H9 (cell line): ENCODE measurements at regions not wholly inside any gene's neighbourhood (a gene's known extent, or its start where the extent isn't known, plus 50 kb on each side); places are given as distances from the start of the nearest gene placed in this dataset.
"Not testable (repeated sequence)": the region's sequence is repeated elsewhere in the genome, so short reads cannot be mapped to it uniquely, and the experiment has no call there.

ENCODE experiments used
- DNase-seq: peaks from one replicate; pipeline ENCODE4 v3.0.0-alpha.2; 2017
- H2AFZ ChIP-seq: one replicate; pipeline ENCODE4 v1.6.1; 2013; ENCODE audit warnings: mild to moderate bottlenecking, low read length, control low read depth, moderate library complexity
- H2AK5ac ChIP-seq: 2 replicates; pipeline ENCODE4 v1.6.1; 2013; ENCODE audit warnings: low read length, control low read depth, mixed read lengths; ENCODE audit not compliant: insufficient read length
- H2BK120ac ChIP-seq: one replicate; pipeline ENCODE4 v1.6.1; 2013; ENCODE audit warnings: low read depth, mild to moderate bottlenecking, low read length, control low read depth, inconsistent platforms; ENCODE audit not compliant: poor library complexity, severe bottlenecking
- H2BK12ac ChIP-seq: 2 replicates; pipeline ENCODE4 v1.6.1; 2013; ENCODE audit warnings: low read length, control low read depth, mixed read lengths, low read depth; ENCODE audit not compliant: insufficient read length
- H2BK15ac ChIP-seq: 2 replicates; pipeline ENCODE4 v1.6.1; 2013; ENCODE audit warnings: low read depth, low read length, control low read depth
- H2BK20ac ChIP-seq: one replicate; pipeline ENCODE4 v1.6.1; 2013; ENCODE audit warnings: low read depth, mild to moderate bottlenecking, low read length, control low read depth, inconsistent platforms; ENCODE audit not compliant: poor library complexity, severe bottlenecking
- H2BK5ac ChIP-seq: 2 replicates; pipeline ENCODE4 v1.6.1; 2013; ENCODE audit warnings: low read length, control low read depth, mixed read lengths; ENCODE audit not compliant: insufficient read length
- H3K14ac ChIP-seq: 2 replicates; pipeline ENCODE4 v1.6.1; 2013; ENCODE audit warnings: low read length, control low read depth; ENCODE audit not compliant: insufficient read depth
- H3K18ac ChIP-seq: 2 replicates; pipeline ENCODE4 v1.6.1; 2013; ENCODE audit warnings: low read depth, mild to moderate bottlenecking, mixed read lengths, low read length, control low read depth; ENCODE audit not compliant: insufficient read length
- H3K23ac ChIP-seq: 2 replicates; pipeline ENCODE4 v1.6.1; 2013; ENCODE audit warnings: low read length, control low read depth, mixed read lengths, low read depth; ENCODE audit not compliant: insufficient read length
- H3K23me2 ChIP-seq: 2 replicates; pipeline ENCODE4 v1.6.1; 2013; ENCODE audit warnings: low read depth, mild to moderate bottlenecking, mixed read lengths, low read length, control low read depth; ENCODE audit not compliant: insufficient read length, poor library complexity, severe bottlenecking
- H3K27ac ChIP-seq: 2 replicates; pipeline ENCODE4 v1.5.1; 2013; ENCODE audit warnings: low read length, control low read depth, mixed read lengths, low read depth; ENCODE audit not compliant: insufficient read length
- H3K27me3 ChIP-seq: 2 replicates; pipeline ENCODE4 v1.6.1; 2013; ENCODE audit warnings: low read length, control low read depth, inconsistent platforms; ENCODE audit not compliant: insufficient read depth
- H3K4ac ChIP-seq: 2 replicates; pipeline ENCODE4 v1.6.1; 2013; ENCODE audit warnings: low read depth, mild to moderate bottlenecking, control low read depth, inconsistent platforms, low read length, moderate library complexity
- H3K4me1 ChIP-seq: 2 replicates; pipeline ENCODE4 v1.6.1; 2013; ENCODE audit warnings: low read length, control low read depth, inconsistent platforms; ENCODE audit not compliant: insufficient read depth
- H3K4me2 ChIP-seq: 2 replicates; pipeline ENCODE4 v1.6.1; 2013; ENCODE audit warnings: low read length, control low read depth, mixed read lengths; ENCODE audit not compliant: insufficient read length, insufficient read depth
- H3K56ac ChIP-seq: 2 replicates; pipeline ENCODE4 v1.6.1; 2013; ENCODE audit warnings: low read depth, mild to moderate bottlenecking, mixed read lengths, low read length, control low read depth; ENCODE audit not compliant: insufficient read length
- H3K79me1 ChIP-seq: 2 replicates; pipeline ENCODE4 v1.6.1; 2013; ENCODE audit warnings: low read depth, mild to moderate bottlenecking, moderate library complexity, low read length, control low read depth, inconsistent platforms; ENCODE audit not compliant: insufficient read depth, poor library complexity, severe bottlenecking
- H3K79me2 ChIP-seq: 2 replicates; pipeline ENCODE4 v1.6.1; 2013; ENCODE audit warnings: low read length, control low read depth, inconsistent platforms; ENCODE audit not compliant: insufficient read depth
- H3K9ac ChIP-seq: 2 replicates; pipeline ENCODE4 v1.6.1; 2013; ENCODE audit warnings: low read length, control low read depth, mixed read lengths; ENCODE audit not compliant: insufficient read length; ENCODE audit errors: extremely low read depth
- H3K9me3 ChIP-seq: one replicate; pipeline ENCODE4 v1.6.1; 2013; ENCODE audit warnings: low read depth, low read length, inconsistent platforms; ENCODE audit not compliant: control insufficient read depth
- H3T11ph ChIP-seq: one replicate; pipeline ENCODE4 v1.6.1; 2013; ENCODE audit warnings: mild to moderate bottlenecking, low read length, control low read depth, inconsistent platforms
- H4K20me1 ChIP-seq: one replicate; pipeline ENCODE4 v1.6.1; 2013; ENCODE audit not compliant: control insufficient read depth, insufficient read length, insufficient read depth
- H4K5ac ChIP-seq: 2 replicates; pipeline ENCODE4 v1.6.1; 2013; ENCODE audit warnings: low read depth, mild to moderate bottlenecking, mixed read lengths, low read length, control low read depth; ENCODE audit not compliant: insufficient read length
- H4K8ac ChIP-seq: replicated peaks from 2 replicates; pipeline ENCODE4 v1.6.1; 2013; ENCODE audit warnings: low read length, control low read depth, mixed read lengths, low read depth; ENCODE audit not compliant: insufficient read length
- H4K91ac ChIP-seq: 2 replicates; pipeline ENCODE4 v1.6.1; 2013; ENCODE audit warnings: low read depth, mild to moderate bottlenecking, moderate library complexity, mixed read lengths, low read length, control low read depth; ENCODE audit not compliant: insufficient read length
- H3K27ac Mint-ChIP-seq, 3 experiments: 2 replicates in 2 of 3; 3 replicates in 1 of 3; pipeline ENCODE4 v1.8.0; 2020 to 2021; ENCODE audit warnings: mixed read lengths in 3 of 3, mild to moderate bottlenecking in 1 of 3, moderate library complexity in 1 of 3
- H3K27me3 Mint-ChIP-seq: 2 replicates; pipeline ENCODE4 v1.8.0; 2021; ENCODE audit warnings: low read depth, mild to moderate bottlenecking, moderate library complexity, mixed read lengths
- H3K36me3 Mint-ChIP-seq, 3 experiments: 2 replicates in 2 of 3; 3 replicates in 1 of 3; pipeline ENCODE4 v1.8.0; 2020 to 2021; ENCODE audit warnings: low read depth in 3 of 3, mixed read lengths in 3 of 3; ENCODE audit not compliant: insufficient read depth in 1 of 3
- H3K4me1 Mint-ChIP-seq, 2 experiments: 2 replicates each; pipeline ENCODE4 v1.8.0; 2020; ENCODE audit warnings: mixed read lengths in 2 of 2
- H3K4me3 Mint-ChIP-seq, 2 experiments: 2 replicates in 1 of 2; 3 replicates in 1 of 2; pipeline ENCODE4 v1.8.0; 2020 to 2021; ENCODE audit warnings: mild to moderate bottlenecking in 2 of 2, mixed read lengths in 2 of 2, moderate library complexity in 1 of 2
- H3K9me3 Mint-ChIP-seq, 2 experiments: 2 replicates in 1 of 2; 3 replicates in 1 of 2; pipeline ENCODE4 v1.8.0; 2020; ENCODE audit warnings: mild to moderate bottlenecking in 2 of 2, mixed read lengths in 2 of 2, moderate library complexity in 1 of 2
- WGBS: extraction: QIAGEN DNeasy Blood & Tissue Kit; methylation state at CpG from one replicate; pipeline ENCODE4 v1.1.7; 2013; ENCODE audit warnings: missing lambda C conversion rate, low lambda C conversion rate, mixed read lengths; ENCODE audit not compliant: insufficient read length; ENCODE audit errors: extremely low coverage; 5-methylcytosine and 5-hydroxymethylcytosine counted together

- peak overlapping the region; percentile 34 to 40; a peak in 1 of 5 replicates for H3K4me3 Mint-ChIP-seq
- not testable (repeated sequence) for H3K79me1 ChIP-seq, H3K14ac ChIP-seq, H2BK20ac ChIP-seq, H3K4me2 ChIP-seq, H4K5ac ChIP-seq, H3K4me1 Mint-ChIP-seq, H4K8ac ChIP-seq, H3K27ac Mint-ChIP-seq, H3K79me2 ChIP-seq, H3K23ac ChIP-seq, H2BK5ac ChIP-seq, H3K9ac ChIP-seq, DNase-seq, H3T11ph ChIP-seq, H3K23me2 ChIP-seq, H3K27ac ChIP-seq, H4K91ac ChIP-seq, H3K56ac ChIP-seq, H2BK15ac ChIP-seq, H4K20me1 ChIP-seq, H2AK5ac ChIP-seq, H3K36me3 Mint-ChIP-seq, H2BK120ac ChIP-seq, H3K18ac ChIP-seq, H3K27me3 ChIP-seq, H3K4me1 ChIP-seq, H3K27me3 Mint-ChIP-seq, H2AFZ ChIP-seq, H3K4ac ChIP-seq, H2BK12ac ChIP-seq, H3K9me3 Mint-ChIP-seq, H3K9me3 ChIP-seq
- WGBS: no CpG with 5 or more reads among the region's 55 CpGs
These were observed 145.8 kb upstream of the AKAP13 start for GRCh38 chr15:85234450-85235196.

- H3K9ac ChIP-seq, H3K36me3 Mint-ChIP-seq, H3K27me3 ChIP-seq, H3K14ac ChIP-seq, H3K27me3 Mint-ChIP-seq, DNase-seq, H3K79me2 ChIP-seq, H2BK5ac ChIP-seq, H2AK5ac ChIP-seq, H3K4me1 ChIP-seq, H3K56ac ChIP-seq, H3K27ac ChIP-seq, H4K91ac ChIP-seq, H3K23ac ChIP-seq, H3K23me2 ChIP-seq, H4K5ac ChIP-seq, H3K18ac ChIP-seq, H4K8ac ChIP-seq, H3K4me1 Mint-ChIP-seq, H3K4me3 Mint-ChIP-seq, H3K27ac Mint-ChIP-seq, H2BK120ac ChIP-seq, H3K4me2 ChIP-seq, H2BK15ac ChIP-seq, H2BK12ac ChIP-seq, H3K9me3 ChIP-seq, H2BK20ac ChIP-seq, H4K20me1 ChIP-seq, H3K4ac ChIP-seq, H2AFZ ChIP-seq, H3K79me1 ChIP-seq, H3K9me3 Mint-ChIP-seq, H3T11ph ChIP-seq: not testable (repeated sequence)
- no CpG with 5 or more reads among the region's 1 CpG for WGBS
These were observed 136.3 kb upstream of the AKAP13 start for GRCh38 chr15:85244056-85244455.
